ENCODE measurements at regions not wholly inside any gene's neighbourhood (a gene's known extent, or its start where the extent isn't known, plus 50 kb on each side); places are given as distances from the start of the nearest gene placed in this dataset.

DNA sequence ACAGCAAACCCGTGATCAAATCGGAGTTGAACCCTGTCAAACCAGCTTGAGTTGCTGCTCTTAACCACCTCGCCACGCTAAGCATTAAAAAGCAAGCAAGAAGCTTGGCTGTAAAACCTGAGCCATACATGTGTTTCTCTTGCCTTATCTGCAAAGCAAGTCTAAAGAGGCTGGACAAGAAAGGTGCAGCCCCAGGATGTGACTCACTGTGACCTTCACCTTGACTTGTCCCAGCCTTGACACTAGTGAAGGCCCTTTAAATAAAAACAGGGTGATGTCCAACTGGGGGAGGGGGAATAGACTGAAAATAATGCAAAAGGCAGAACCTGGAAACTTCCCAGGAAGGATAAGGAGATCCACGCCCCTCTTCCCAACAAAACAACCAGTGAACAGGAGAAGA lies 127.6 kb upstream of the NPAS2 start:
- TF ChIP-seq YY1 (IDR thresholded peaks at IDR 0.05; ENCODE audit: insufficient read depth, insufficient read length) (no peak), SUZ12 (IDR thresholded peaks at IDR 0.05; ENCODE audit: extremely low read depth, insufficient read depth, insufficient read length) (no peak), ZNF274 (IDR thresholded peaks at IDR 0.05; ENCODE audit: low read depth, low read length) (no peak)

All from NT2/D1 (cell line).